IPS DF 4.7 (cell line): ENCODE measurements at regions not wholly inside any gene's neighbourhood (a gene's known extent, or its start where the extent isn't known, plus 50 kb on each side); places are given as distances from the start of the nearest gene placed in this dataset.

ENCODE experiments used
- DNase-seq: peaks from one replicate; pipeline ENCODE4 v3.0.0-alpha.2; 2013; ENCODE audit warnings: low spot score; ENCODE audit errors: extremely low read depth

GRCh38 chr1:110765640-110766335 is 91.0 kb upstream of the KCNA3 start:
- DNase-seq, result no peak

- no peak for DNase-seq
These were observed 88.4 kb upstream of the KCNA3 start for GRCh38 chr1:110763149-110763548.

- DNase-seq, result no peak
These were observed 85.6 kb upstream of the KCNA3 start for GRCh38 chr1:110760321-110760720.

GRCh38 chr1:110756506-110756905 is 81.8 kb upstream of the KCNA3 start:
- no peak for DNase-seq

- DNase-seq, result no peak
These were observed 78.4 kb upstream of the KCNA3 start for GRCh38 chr1:110752941-110753725.

- DNase-seq, result no peak
These were observed 75.8 kb upstream of the KCNA3 start for GRCh38 chr1:110750562-110750961.

GRCh38 chr1:110749960-110750359 is 75.2 kb upstream of the KCNA3 start:
- no peak for DNase-seq

GRCh38 chr1:110746644-110747259 is 72.0 kb upstream of the KCNA3 start:
- DNase-seq, result no peak

- DNase-seq, result no peak
These were observed 68.7 kb upstream of the KCNA3 start for GRCh38 chr1:110743397-110743796.

GRCh38 chr1:110736900-110737605 is 62.3 kb upstream of the KCNA3 start:
- no peak for DNase-seq

- DNase-seq, result no peak
These were observed 59.5 kb upstream of the KCNA3 start for GRCh38 chr1:110734133-110734680.

GRCh38 chr1:110731529-110731928 is 56.8 kb upstream of the KCNA3 start:
- no peak for DNase-seq

- DNase-seq, result no peak
These were observed 53.8 kb upstream of the KCNA3 start for GRCh38 chr1:110728388-110729001.

- no peak for DNase-seq
These were observed 52.5 kb upstream of the KCNA3 start for GRCh38 chr1:110727246-110727645.

GRCh38 chr1:110726755-110727154 is 52.0 kb upstream of the KCNA3 start:
- DNase-seq, result no peak
